MM.1S (cell line): ENCODE measurements at regions not wholly inside any gene's neighbourhood (a gene's known extent, or its start where the extent isn't known, plus 50 kb on each side); places are given as distances from the start of the nearest gene placed in this dataset.

ENCODE experiments used
- DNase-seq: peaks from one replicate; pipeline ENCODE4 v3.0.0-alpha.2; 2015
- H2AFZ ChIP-seq: fragments of 300-600 bp; sonication (generic); 2 replicates; pipeline ENCODE4 v1.6.0; 2016; ENCODE audit warnings: antibody characterized with exemption, low read length
- H3F3A ChIP-seq: fragments of 300-600 bp; sonication (generic); 2 replicates; pipeline ENCODE4 v1.6.1; 2016; ENCODE audit warnings: mild to moderate bottlenecking, antibody characterized with exemption, low read length, moderate library complexity, mixed read lengths; ENCODE audit not compliant: insufficient read depth
- H3K27ac ChIP-seq: fragments of 300-600 bp; sonication (generic); 2 replicates; pipeline ENCODE4 v1.5.1; 2016; ENCODE audit warnings: mild to moderate bottlenecking, low read length
- H3K27me3 ChIP-seq: fragments of 300-600 bp; sonication (generic); replicated peaks from 2 replicates; pipeline ENCODE4 v1.6.0; 2016; ENCODE audit warnings: low read length; ENCODE audit not compliant: insufficient read depth
- H3K36me3 ChIP-seq: fragments of 300-600 bp; sonication (generic); replicated peaks from 2 replicates; pipeline ENCODE4 v1.6.1; 2016; ENCODE audit warnings: mild to moderate bottlenecking, low read length, mixed read lengths; ENCODE audit not compliant: insufficient read depth
- H3K4me1 ChIP-seq: fragments of 300-600 bp; sonication (generic); 2 replicates; pipeline ENCODE4 v1.6.1; 2016; ENCODE audit warnings: low read length, mixed read lengths
- H3K4me2 ChIP-seq: fragments of 300-600 bp; sonication (generic); 2 replicates; pipeline ENCODE4 v1.6.0; 2016; ENCODE audit warnings: low read depth, low read length
- H3K4me3 ChIP-seq: fragments of 300-600 bp; sonication (generic); 2 replicates; pipeline ENCODE4 v1.5.1; 2016; ENCODE audit warnings: low read length, mixed read lengths
- H3K79me2 ChIP-seq: fragments of 300-600 bp; sonication (generic); 2 replicates; pipeline ENCODE4 v1.6.1; 2016; ENCODE audit warnings: mixed run types, low read length, mixed read lengths
- H3K9ac ChIP-seq: fragments of 300-600 bp; sonication (generic); 2 replicates; pipeline ENCODE4 v1.6.1; 2016; ENCODE audit warnings: low read length, mixed read lengths
- H3K9me2 ChIP-seq: fragments of 300-600 bp; sonication (generic); replicated peaks from 2 replicates; pipeline ENCODE4 v1.6.1; 2016; ENCODE audit warnings: mild to moderate bottlenecking, low read length, mixed read lengths; ENCODE audit not compliant: insufficient read depth
- H3K9me3 ChIP-seq: fragments of 300-600 bp; sonication (generic); replicated peaks from 2 replicates; pipeline ENCODE4 v1.6.1; 2016; ENCODE audit warnings: mild to moderate bottlenecking, low read length, mixed read lengths; ENCODE audit not compliant: insufficient read depth
- H4K20me1 ChIP-seq: fragments of 300-600 bp; sonication (generic); 2 replicates; pipeline ENCODE4 v1.6.1; 2016; ENCODE audit warnings: mild to moderate bottlenecking, low read length, moderate library complexity, mixed read lengths; ENCODE audit not compliant: insufficient read depth
- CTCF ChIP-seq: fragments of 300-600 bp; sonication (generic); IDR thresholded peaks from 2 replicates; pipeline ENCODE4 v1.5.1; 2016; ENCODE audit warnings: antibody characterized with exemption, low read length, mixed read lengths
- EZH2 ChIP-seq: fragments of 300-600 bp; sonication (generic); optimal IDR thresholded peaks from 2 replicates; pipeline ENCODE3; 2017; ENCODE audit warnings: low read depth, mild to moderate bottlenecking, antibody characterized with exemption, low read length, mixed read lengths
- EZH2phosphoT487 ChIP-seq: fragments of 300-600 bp; sonication (generic); IDR thresholded peaks from 2 replicates; pipeline ENCODE4 v1.6.1; 2018; ENCODE audit warnings: antibody characterized with exemption, low read length

- Histone ChIP-seq H3K4me1 (no peaks in the 10 kb centered on the region), H4K20me1 (no peaks in the 10 kb centered on the region), H2AFZ (no peak overlapping the region), H3K79me2 (no peaks in the 10 kb centered on the region), H3K9me3 (no peaks in the 10 kb centered on the region), H3K4me3 (no peak overlapping the region), H3K9me2 (no peaks in the 10 kb centered on the region), H3K27me3 (0 out of 2 replicates have a peak, but pooled peaks cover 6% of the 10 kb centered on the region), H3K4me2 (no peak overlapping the region), H3F3A (no peaks in the 10 kb centered on the region), H3K27ac (no peak overlapping the region), H3K9ac (no peak overlapping the region), H3K36me3 (no peaks in the 10 kb centered on the region)
- TF ChIP-seq CTCF (no peak), EZH2 (no peak), EZH2phosphoT487 (no peak)
- no peak for DNase-seq
Measured at GRCh38 chr4:82043081-82043808, 330.5 kb downstream of the HNRNPD start.

GRCh38 chr4:82042042-82042441 lies 331.7 kb downstream of the HNRNPD start:
- no peaks in the 10 kb centered on the region for H3K4me1 ChIP-seq
- H3K4me3 ChIP-seq, result no peak overlapping the region

GRCh38 chr4:82038936-82039335 lies 334.9 kb downstream of the HNRNPD start:
- Histone ChIP-seq H2AFZ (no peak overlapping the region), H3K4me3 (no peak overlapping the region), H3K36me3 (no peaks in the 10 kb centered on the region), H3K4me2 (no peak overlapping the region), H3K79me2 (no peaks in the 10 kb centered on the region), H3K9me3 (no peaks in the 10 kb centered on the region), H3K9ac (no peak overlapping the region), H3K4me1 (no peaks in the 10 kb centered on the region), H3K9me2 (no peaks in the 10 kb centered on the region), H3F3A (no peaks in the 10 kb centered on the region), H3K27me3 (0 out of 2 replicates have a peak, but pooled peaks cover 6% of the 10 kb centered on the region), H4K20me1 (no peaks in the 10 kb centered on the region), H3K27ac (no peak overlapping the region)
- no peak for TF ChIP-seq CTCF
- TF ChIP-seq EZH2, result no peak
- TF ChIP-seq EZH2phosphoT487, result no peak
- DNase-seq, result no peak

More at GRCh38 chr4:82042042-82042441, 331.7 kb downstream of the HNRNPD start:
- H2AFZ ChIP-seq, result no peak overlapping the region
- H3K27ac ChIP-seq, result no peak overlapping the region
- no peaks in the 10 kb centered on the region for H4K20me1 ChIP-seq
- H3K9me3 ChIP-seq, result no peaks in the 10 kb centered on the region
- H3F3A ChIP-seq, result no peaks in the 10 kb centered on the region
- DNase-seq, result no peak
- H3K79me2 ChIP-seq, result no peaks in the 10 kb centered on the region
- no peak for TF ChIP-seq EZH2
- no peak for TF ChIP-seq EZH2phosphoT487
- no peak for TF ChIP-seq CTCF
- H3K4me2 ChIP-seq, result no peak overlapping the region
- no peaks in the 10 kb centered on the region for H3K9me2 ChIP-seq
- no peak overlapping the region for H3K9ac ChIP-seq
- H3K27me3 ChIP-seq, result 0 out of 2 replicates have a peak, but pooled peaks cover 6% of the 10 kb centered on the region
- no peaks in the 10 kb centered on the region for H3K36me3 ChIP-seq
